ENCODE measurements at regions not wholly inside any gene's neighbourhood (a gene's known extent, or its start where the extent isn't known, plus 50 kb on each side); places are given as distances from the start of the nearest gene placed in this dataset.

GRCh38 chr7:56219017-56219416 is 102.8 kb upstream of the NUPR2 start:
- no peak for TF ChIP-seq CTCF (conservative IDR thresholded peaks at IDR 0.05 in 1 of 2, IDR thresholded peaks at IDR 0.05 in 1 of 2; ENCODE audit: extremely low read depth in 1 of 2, insufficient read depth in 1 of 2, low read depth in 1 of 2, low read length in 2 of 2)
- TF ChIP-seq EZH2 (IDR thresholded peaks at IDR 0.05; ENCODE audit: borderline replicate concordance, low read length) = no peak
